AML-193 (cell line): ENCODE measurements at regions not wholly inside any gene's neighbourhood (a gene's known extent, or its start where the extent isn't known, plus 50 kb on each side); places are given as distances from the start of the nearest gene placed in this dataset.
A peak's percentile ranks its signal among the peaks of the same experiment; 100 is the strongest.

Experiments used
- DNase-seq, 2 experiments: peaks; one replicate each; lab custom pipeline; 2025; lab: John Stamatoyannopoulos, UW

- DNase-seq: peak in 1 of 2 experiments; percentile 5
These were observed 404.6 kb upstream of the NRP1 start for GRCh38 chr10:33739031-33739430.

- DNase-seq: no peak
These were observed 401.0 kb upstream of the NRP1 start for GRCh38 chr10:33735464-33735923.

- DNase-seq: no peak
These were observed 400.1 kb upstream of the NRP1 start for GRCh38 chr10:33734393-33735155.

- DNase-seq: no peak
These were observed 398.6 kb upstream of the NRP1 start for GRCh38 chr10:33733058-33733457.

- no peak for DNase-seq
These were observed 397.8 kb upstream of the NRP1 start for GRCh38 chr10:33732161-33732680.

- DNase-seq: no peak
These were observed 396.9 kb upstream of the NRP1 start for GRCh38 chr10:33731322-33731721.

- no peak for DNase-seq
These were observed 391.0 kb upstream of the NRP1 start for GRCh38 chr10:33725430-33725829.

- DNase-seq: no peak
These were observed 388.7 kb upstream of the NRP1 start for GRCh38 chr10:33723181-33723580.

GRCh38 chr10:33722067-33722466, 387.6 kb upstream of the NRP1 start:
- DNase-seq: no peak

GRCh38 chr10:33721509-33721908, 387.0 kb upstream of the NRP1 start:
- DNase-seq: no peak

- no peak for DNase-seq
These were observed 385.7 kb upstream of the NRP1 start for GRCh38 chr10:33720161-33720560.

- DNase-seq: no peak
These were observed 384.7 kb upstream of the NRP1 start for GRCh38 chr10:33719005-33719703.

- DNase-seq: no peak
These were observed 382.2 kb upstream of the NRP1 start for GRCh38 chr10:33716501-33717267.

- DNase-seq: no peak
These were observed 381.0 kb upstream of the NRP1 start for GRCh38 chr10:33715303-33715975.

- no peak for DNase-seq
These were observed 378.4 kb upstream of the NRP1 start for GRCh38 chr10:33712825-33713224.

- no peak for DNase-seq
These were observed 375.5 kb upstream of the NRP1 start for GRCh38 chr10:33710006-33710405.

GRCh38 chr10:33709008-33709753, 374.7 kb upstream of the NRP1 start:
- no peak for DNase-seq

GRCh38 chr10:33708561-33708960, 374.1 kb upstream of the NRP1 start:
- no peak for DNase-seq

GRCh38 chr10:33706746-33707145, 372.3 kb upstream of the NRP1 start:
- no peak for DNase-seq

GRCh38 chr10:33706191-33706590, 371.7 kb upstream of the NRP1 start:
- DNase-seq: no peak

- DNase-seq: no peak
These were observed 369.9 kb upstream of the NRP1 start for GRCh38 chr10:33704214-33704830.
